Urinary bladder (tissue), 3 donors: ENCODE measurements at regions not wholly inside any gene's neighbourhood (a gene's known extent, or its start where the extent isn't known, plus 50 kb on each side); places are given as distances from the start of the nearest gene placed in this dataset.
"Not testable (repeated sequence)": the region's sequence is repeated elsewhere in the genome, so short reads cannot be mapped to it uniquely, and the experiment has no call there.

Experiments
- DNase-seq: peaks from one replicate; pipeline ENCODE4 v3.0.0-alpha.2; 2015; ENCODE audit errors: extremely low spot score
- H3K27ac ChIP-seq: one replicate; pipeline ENCODE4 v1.5.1; 2013; ENCODE audit warnings: low read depth, mild to moderate bottlenecking, moderate library complexity
- H3K36me3 ChIP-seq: one replicate; pipeline ENCODE4 v1.6.1; 2013; ENCODE audit warnings: mild to moderate bottlenecking, moderate library complexity; ENCODE audit not compliant: insufficient read depth
- H3K4me1 ChIP-seq: one replicate; pipeline ENCODE4 v1.6.1; 2013; ENCODE audit warnings: mild to moderate bottlenecking, moderate library complexity; ENCODE audit not compliant: insufficient read depth
- H3K4me3 ChIP-seq: one replicate; pipeline ENCODE4 v1.5.1; 2013; ENCODE audit warnings: low read depth, low read length
- WGBS: extraction: QIAGEN DNeasy Blood & Tissue Kit; methylation state at CpG from one replicate; pipeline ENCODE4 v1.1.7; 2013; 5-methylcytosine and 5-hydroxymethylcytosine counted together
- donor health status: healthy with polysubstance abuse.
- donor health status: healthy.

DNA sequence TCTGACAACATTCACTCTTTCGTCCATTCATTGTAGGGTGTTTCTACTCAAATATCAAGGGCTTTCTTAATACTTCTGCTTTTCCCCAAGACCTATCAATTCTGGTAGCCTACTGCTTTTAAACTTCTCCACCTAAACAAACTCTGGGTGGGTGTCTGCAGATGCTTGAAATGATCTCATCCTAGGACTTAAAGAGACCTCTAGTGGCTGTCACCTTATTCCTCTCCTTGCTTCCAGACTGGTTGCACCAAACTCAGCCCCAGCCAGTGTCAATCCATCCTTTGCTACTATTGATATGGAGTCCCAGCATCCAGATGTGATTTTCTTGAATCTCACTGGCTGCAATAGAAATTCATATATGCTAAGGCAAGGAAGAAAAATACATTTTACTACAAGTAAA is 274.7 kb downstream of the NXPE2 start:
- WGBS, result 93% methylated on average over 1 of the region's 1 CpG
- Histone ChIP-seq H3K27ac (no peak overlapping the region), H3K4me1 (no peaks in the 10 kb centered on the region), H3K4me3 (no peak overlapping the region), H3K36me3 (no peaks in the 10 kb centered on the region)
- DNase-seq, result no peak

- 63% methylated on average over 1 of the region's 1 CpG for WGBS
- no peak overlapping the region for H3K4me3 ChIP-seq
- no peak for DNase-seq
These were observed 277.6 kb downstream of the NXPE2 start for GRCh38 chr11:114955923-114956322.

GRCh38 chr11:114956566-114956965 is 278.2 kb downstream of the NXPE2 start:
- Histone ChIP-seq H3K27ac (no peak overlapping the region), H3K36me3 (no peaks in the 10 kb centered on the region), H3K4me1 (no peaks in the 10 kb centered on the region), H3K4me3 (no peak overlapping the region)
- 68% methylated on average over 5 of the region's 5 CpGs for WGBS
- no peak for DNase-seq

More at GRCh38 chr11:114955923-114956322, 277.6 kb downstream of the NXPE2 start:
- no peak overlapping the region for H3K27ac ChIP-seq
- no peaks in the 10 kb centered on the region for H3K36me3 ChIP-seq
- H3K4me1 ChIP-seq, result no peaks in the 10 kb centered on the region

- no peak for DNase-seq
These were observed 281.7 kb downstream of the NXPE2 start for GRCh38 chr11:114959953-114960505.

DNA sequence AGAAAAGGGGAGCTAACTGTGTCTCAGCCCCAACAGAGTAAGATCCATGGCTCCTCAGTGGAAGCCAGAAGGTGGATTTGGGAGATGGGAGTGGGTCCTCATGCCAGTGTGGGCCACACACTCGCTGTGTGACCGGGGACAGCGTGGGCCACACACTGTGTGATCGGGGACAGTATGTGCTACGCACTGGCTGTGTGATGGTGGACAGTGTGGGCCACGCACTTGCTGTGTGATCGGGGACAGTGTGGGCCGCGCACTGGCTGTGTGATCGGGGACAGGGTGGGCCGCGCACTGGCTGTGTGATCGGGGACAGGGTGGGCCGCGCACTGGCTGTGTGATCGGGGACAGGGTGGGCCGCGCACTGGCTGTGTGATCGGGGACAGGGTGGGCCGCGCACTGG is 282.5 kb downstream of the NXPE2 start:
- not testable (repeated sequence) for H3K4me1 ChIP-seq, DNase-seq, H3K27ac ChIP-seq, H3K36me3 ChIP-seq, H3K4me3 ChIP-seq
- WGBS, result 96% methylated on average over 18 of the region's 21 CpGs

More at GRCh38 chr11:114959953-114960505, 281.7 kb downstream of the NXPE2 start:
- no peak overlapping the region for H3K4me3 ChIP-seq
- H3K27ac ChIP-seq, result no peak overlapping the region
- no peaks in the 10 kb centered on the region for H3K4me1 ChIP-seq
- WGBS, result 63% methylated on average over 8 of the region's 8 CpGs
- no peaks in the 10 kb centered on the region for H3K36me3 ChIP-seq

GRCh38 chr11:114964676-114965214 is 286.4 kb downstream of the NXPE2 start:
- Histone ChIP-seq H3K4me3 (no peak overlapping the region), H3K4me1 (no peaks in the 10 kb centered on the region), H3K36me3 (no peaks in the 10 kb centered on the region), H3K27ac (no peak overlapping the region)
- no peak for DNase-seq
- 27% methylated on average over 4 of the region's 4 CpGs for WGBS

DNA sequence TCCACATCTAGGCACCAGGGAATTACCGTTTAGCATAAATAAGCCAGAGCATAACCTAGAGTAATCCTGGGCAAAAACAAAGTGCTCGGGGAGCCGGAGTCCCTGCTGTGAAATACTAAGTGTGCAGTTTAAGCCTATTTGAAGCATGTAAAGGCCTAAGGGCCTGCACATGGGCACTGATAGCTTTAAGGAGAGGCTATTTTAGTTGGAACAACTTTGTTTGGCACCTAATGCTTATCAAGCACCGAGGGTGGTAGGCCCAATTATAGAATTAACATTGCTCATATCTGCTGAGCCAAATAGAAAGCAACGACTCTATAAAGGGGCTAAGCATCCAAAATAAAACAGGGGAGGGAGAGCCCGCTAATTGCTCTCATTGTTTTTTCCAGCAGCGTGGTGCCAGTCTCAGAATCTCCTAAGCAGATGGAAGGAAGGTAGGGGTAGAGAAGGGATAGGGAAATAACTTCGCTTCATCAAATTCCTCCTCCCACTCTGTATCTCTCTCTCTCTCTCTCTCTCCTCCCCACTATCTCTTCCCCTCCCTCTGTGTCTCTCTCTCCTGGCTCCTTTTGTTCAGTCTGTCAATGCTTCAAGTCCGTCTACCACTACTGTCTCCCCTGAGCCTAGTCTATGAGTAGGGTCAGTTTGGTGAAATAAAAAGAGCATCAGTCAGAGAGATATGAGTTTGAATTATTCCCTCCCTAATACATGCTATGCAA is 292.8 kb downstream of the NXPE2 start:
- no peaks in the 10 kb centered on the region for H3K4me1 ChIP-seq
- no peak overlapping the region for H3K27ac ChIP-seq
- no peak overlapping the region for H3K4me3 ChIP-seq
- no peaks in the 10 kb centered on the region for H3K36me3 ChIP-seq
- WGBS, result 87% methylated on average over 9 of the region's 9 CpGs
- no peak for DNase-seq

GRCh38 chr11:114972105-114972504 is 293.8 kb downstream of the NXPE2 start:
- Histone ChIP-seq H3K4me1 (no peaks in the 10 kb centered on the region), H3K27ac (no peak overlapping the region), H3K4me3 (no peak overlapping the region), H3K36me3 (no peaks in the 10 kb centered on the region)
- WGBS, result 40% methylated on average over 2 of the region's 2 CpGs
- no peak for DNase-seq

DNA sequence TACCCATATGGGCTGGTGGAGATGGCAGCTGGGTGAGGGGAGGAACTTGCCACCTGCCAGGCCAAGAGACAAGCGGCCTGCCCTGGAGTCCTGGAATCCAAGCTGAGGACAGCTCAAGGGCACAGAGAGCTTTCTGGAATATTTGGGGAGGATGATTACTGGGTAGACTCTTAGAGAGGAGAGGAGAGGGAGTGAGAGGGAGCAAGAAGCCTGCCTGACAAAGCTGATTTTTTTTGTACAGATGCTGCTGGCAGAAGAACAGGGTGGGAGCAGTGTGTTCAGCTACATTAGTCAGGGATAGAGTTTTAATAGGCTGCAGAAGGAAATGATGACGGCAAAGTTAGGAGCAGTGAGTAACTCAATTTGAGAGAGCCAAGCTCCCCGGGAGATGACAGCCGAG is 299.3 kb downstream of the NXPE2 start:
- Histone ChIP-seq H3K4me3 (no peak overlapping the region), H3K4me1 (no peaks in the 10 kb centered on the region), H3K27ac (no peak overlapping the region), H3K36me3 (no peaks in the 10 kb centered on the region)
- peak; percentile 28 for DNase-seq
- 49% methylated on average over 4 of the region's 4 CpGs for WGBS

DNA sequence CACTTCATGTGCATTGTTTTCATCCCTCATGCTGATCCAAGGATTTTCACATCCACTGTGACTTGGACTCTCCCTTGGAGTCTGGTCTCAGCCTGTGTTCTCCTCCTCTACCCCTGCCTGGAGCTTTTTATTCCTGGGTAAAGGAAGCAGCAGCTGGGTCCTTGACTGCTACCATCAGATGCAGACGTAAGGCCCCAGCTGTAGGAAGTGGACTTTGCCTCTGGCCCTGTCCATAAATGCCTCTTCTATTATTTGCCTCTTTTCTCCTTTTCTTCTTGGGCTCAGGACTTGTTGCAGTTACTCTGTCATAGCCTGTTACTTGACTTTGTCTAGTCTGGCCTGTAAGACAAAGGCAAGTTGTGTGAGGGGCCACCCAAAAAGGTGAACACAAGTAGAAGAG is 303.8 kb downstream of the NXPE2 start:
- Histone ChIP-seq H3K4me1 (no peaks in the 10 kb centered on the region), H3K27ac (no peak overlapping the region), H3K36me3 (no peaks in the 10 kb centered on the region), H3K4me3 (no peak overlapping the region)
- DNase-seq, result no peak
- 73% methylated on average over 1 of the region's 1 CpG for WGBS

GRCh38 chr11:114984611-114985163 is 306.4 kb downstream of the NXPE2 start:
- no peak overlapping the region for H3K4me3 ChIP-seq
- 43% methylated on average over 9 of the region's 9 CpGs for WGBS
- H3K27ac ChIP-seq, result no peak overlapping the region
- no peaks in the 10 kb centered on the region for H3K36me3 ChIP-seq
- H3K4me1 ChIP-seq, result no peaks in the 10 kb centered on the region
- no peak for DNase-seq

GRCh38 chr11:114986365-114986764 is 308.0 kb downstream of the NXPE2 start:
- DNase-seq, result no peak
- 80% methylated on average over 6 of the region's 6 CpGs for WGBS
- Histone ChIP-seq H3K27ac (no peak overlapping the region), H3K36me3 (no peaks in the 10 kb centered on the region), H3K4me1 (no peaks in the 10 kb centered on the region), H3K4me3 (no peak overlapping the region)

- H3K4me3 ChIP-seq, result no peak overlapping the region
- 58% methylated on average over 10 of the region's 10 CpGs for WGBS
These were observed 308.9 kb downstream of the NXPE2 start for GRCh38 chr11:114987186-114987760.

GRCh38 chr11:114988644-114989043 is 310.3 kb downstream of the NXPE2 start:
- no peaks in the 10 kb centered on the region for H3K4me1 ChIP-seq
- no peak overlapping the region for H3K27ac ChIP-seq
- 86% methylated on average over 14 of the region's 14 CpGs for WGBS
- H3K36me3 ChIP-seq, result no peaks in the 10 kb centered on the region
- no peak overlapping the region for H3K4me3 ChIP-seq
- no peak for DNase-seq

More at GRCh38 chr11:114987186-114987760, 308.9 kb downstream of the NXPE2 start:
- Histone ChIP-seq H3K4me1 (no peaks in the 10 kb centered on the region), H3K36me3 (no peaks in the 10 kb centered on the region), H3K27ac (no peak overlapping the region)
- DNase-seq, result no peak
